H1 (cell line): ENCODE measurements at regions not wholly inside any gene's neighbourhood (a gene's known extent, or its start where the extent isn't known, plus 50 kb on each side); places are given as distances from the start of the nearest gene placed in this dataset.

Source experiments
- CTCF ChIA-PET: fragments of 300-600 bp; sonication (Branson Sonifier 250); formaldehyde crosslinking; loops from one replicate; lab custom pipeline; 2021; ENCODE audit not compliant: partially characterized antibody; lab: Charles Lee
- POLR2A ChIA-PET: fragments of 300-600 bp; sonication (Branson Sonifier 250); formaldehyde crosslinking; loops from one replicate; lab custom pipeline; 2021; ENCODE audit warnings: inconsistent platforms; ENCODE audit not compliant: partially characterized antibody; lab: Charles Lee
- DNase-seq, 2 experiments: peaks; one replicate each; pipeline versions ENCODE4 v3.0.0 to v3.0.0-alpha.2; 2010 to 2022; ENCODE audit warnings: low spot score in 2 of 2, low read depth in 1 of 2, mixed read lengths in 1 of 2
- FAIRE-seq: peaks from 2 replicates; lab custom pipeline; 2011; peaks lifted over from hg19 to GRCh38; lab: Jason Lieb, UNC
- H2AFZ ChIP-seq: 2 replicates; pipeline ENCODE4 v1.8.1; 2012; ENCODE audit warnings: low read length, inconsistent platforms
- H2AK5ac ChIP-seq: 2 replicates; pipeline ENCODE4 v1.6.1; 2013; ENCODE audit warnings: low read depth, low read length
- H2BK120ac ChIP-seq: replicated peaks from 2 replicates; pipeline ENCODE3; 2013; ENCODE audit warnings: low read depth, low read length, inconsistent platforms
- H2BK12ac ChIP-seq: 2 replicates; pipeline ENCODE4 v1.6.1; 2013; ENCODE audit warnings: low read depth, low read length
- H2BK15ac ChIP-seq: 2 replicates; pipeline ENCODE4 v1.6.1; 2013; ENCODE audit warnings: low read length
- H2BK20ac ChIP-seq: 2 replicates; pipeline ENCODE4 v1.6.1; 2013; ENCODE audit warnings: low read length
- H2BK5ac ChIP-seq: 2 replicates; pipeline ENCODE4 v1.6.1; 2013; ENCODE audit warnings: low read depth, low read length
- H3K14ac ChIP-seq: 2 replicates; pipeline ENCODE4 v1.6.1; 2013; ENCODE audit warnings: inconsistent platforms; ENCODE audit not compliant: insufficient read length
- H3K18ac ChIP-seq: 2 replicates; pipeline ENCODE4 v1.6.1; 2013; ENCODE audit warnings: low read length; ENCODE audit errors: extremely low read depth
- H3K23ac ChIP-seq: 2 replicates; pipeline ENCODE4 v1.6.1; 2013; ENCODE audit warnings: inconsistent platforms; ENCODE audit not compliant: insufficient read length
- H3K23me2 ChIP-seq: 2 replicates; pipeline ENCODE4 v1.6.1; 2013; ENCODE audit warnings: low read depth, low read length
- H3K27ac ChIP-seq: 2 replicates; pipeline ENCODE4 v1.6.1; 2011; ENCODE audit warnings: low read depth, low read length, inconsistent platforms
- H3K27me3 ChIP-seq, 4 experiments: replicated peaks in 1 of 4; 1 replicate in 1 of 4; 2 replicates in 3 of 4; pipeline versions ENCODE4 v1.6.1 to v1.8.1; 2011 to 2013; ENCODE audit warnings: low read length in 3 of 4, mild to moderate bottlenecking in 3 of 4, inconsistent platforms in 2 of 4, mixed read lengths in 2 of 4, moderate library complexity in 1 of 4; ENCODE audit not compliant: control insufficient read depth in 3 of 4, insufficient read depth in 3 of 4; ENCODE audit errors: extremely low read depth in 1 of 4
- H3K36me3 ChIP-seq, 4 experiments: 2 replicates each; pipeline versions ENCODE4 v1.6.1 to v1.8.1; 2011 to 2013; ENCODE audit warnings: mild to moderate bottlenecking in 4 of 4, low read length in 3 of 4, moderate library complexity in 2 of 4, control low read depth in 1 of 4, inconsistent platforms in 1 of 4; ENCODE audit not compliant: insufficient read depth in 4 of 4, control insufficient read depth in 2 of 4
- H3K4ac ChIP-seq: replicated peaks from 2 replicates; pipeline ENCODE3; 2013; ENCODE audit warnings: low read length, low read depth, mixed read lengths, inconsistent platforms; ENCODE audit not compliant: insufficient read length
- H3K4me1 ChIP-seq, 4 experiments: replicated peaks in 1 of 4; 1 replicate in 1 of 4; 2 replicates in 3 of 4; pipeline versions ENCODE4 v1.6.1 to v1.8.1; 2011 to 2013; ENCODE audit warnings: low read length in 3 of 4, inconsistent platforms in 2 of 4, mixed read lengths in 1 of 4; ENCODE audit not compliant: insufficient read depth in 4 of 4, control insufficient read depth in 3 of 4
- H3K4me2 ChIP-seq, 2 experiments: 2 replicates each; pipeline versions ENCODE4 v1.6.1 to v1.8.1; 2011 to 2013; ENCODE audit warnings: low read depth in 2 of 2, low read length in 2 of 2, control low read depth in 1 of 2, inconsistent platforms in 1 of 2, mild to moderate bottlenecking in 1 of 2; ENCODE audit not compliant: insufficient read depth in 1 of 2
- H3K4me3 ChIP-seq, 4 experiments: fragments of 200-600, 300-600 bp in 1 of 4; sonication (generic), shearing (Covaris generic), sonication (Bioruptor Twin) in 1 of 4; 2 replicates each; pipeline versions ENCODE4 v1.5.1 to v1.8.1; 2011 to 2016; ENCODE audit warnings: low read length in 4 of 4, low read depth in 3 of 4, control low read depth in 2 of 4, inconsistent platforms in 2 of 4, mild to moderate bottlenecking in 2 of 4, mixed read lengths in 1 of 4, moderate library complexity in 1 of 4; ENCODE audit not compliant: insufficient read depth in 2 of 4; ENCODE audit errors: extremely low read depth in 1 of 4
- H3K56ac ChIP-seq: replicated peaks from 2 replicates; pipeline ENCODE3; 2013; ENCODE audit warnings: low read depth, mild to moderate bottlenecking, mixed read lengths, low read length, inconsistent platforms; ENCODE audit not compliant: insufficient read length
- H3K79me1 ChIP-seq: 2 replicates; pipeline ENCODE4 v1.6.1; 2013; ENCODE audit warnings: low read depth, low read length, control low read depth
- H3K79me2 ChIP-seq, 2 experiments: 2 replicates each; pipeline versions ENCODE4 v1.6.1 to v1.8.1; 2012 to 2013; ENCODE audit warnings: low read length in 2 of 2, mild to moderate bottlenecking in 2 of 2, inconsistent platforms in 1 of 2; ENCODE audit not compliant: insufficient read depth in 2 of 2, control insufficient read depth in 1 of 2
- H3K9ac ChIP-seq, 4 experiments: replicated peaks in 1 of 4; 1 replicate in 1 of 4; 2 replicates in 3 of 4; pipeline versions ENCODE4 v1.6.1 to v1.8.1; 2011 to 2013; ENCODE audit warnings: low read depth in 3 of 4, low read length in 3 of 4, control low read depth in 2 of 4, mild to moderate bottlenecking in 2 of 4, moderate library complexity in 2 of 4, inconsistent platforms in 1 of 4; ENCODE audit errors: extremely low read depth in 1 of 4
- H3K9me3 ChIP-seq, 2 experiments: 2 replicates each; pipeline versions ENCODE4 v1.6.1 to v1.8.1; 2012 to 2013; ENCODE audit warnings: mild to moderate bottlenecking in 2 of 2, moderate library complexity in 2 of 2, control low read depth in 1 of 2, inconsistent platforms in 1 of 2, low read depth in 1 of 2, low read length in 1 of 2, mixed read lengths in 1 of 2; ENCODE audit not compliant: insufficient read depth in 2 of 2
- H4K20me1 ChIP-seq, 2 experiments: replicated peaks in 1 of 2; 2 replicates each; pipeline versions ENCODE3 to v1.8.1; 2011 to 2013; ENCODE audit warnings: inconsistent platforms in 2 of 2, low read length in 2 of 2, mild to moderate bottlenecking in 1 of 2; ENCODE audit not compliant: insufficient read depth in 2 of 2, control insufficient read depth in 1 of 2
- H4K5ac ChIP-seq: 2 replicates; pipeline ENCODE4 v1.6.1; 2013; ENCODE audit warnings: low read length, low read depth, mixed read lengths, inconsistent platforms; ENCODE audit not compliant: insufficient read length
- H4K8ac ChIP-seq: 2 replicates; pipeline ENCODE4 v1.8.0; 2013; ENCODE audit warnings: mild to moderate bottlenecking, moderate library complexity, low read length, inconsistent platforms; ENCODE audit not compliant: insufficient read depth; ENCODE audit errors: extremely low read depth
- H4K91ac ChIP-seq: replicated peaks from 2 replicates; pipeline ENCODE3; 2013; ENCODE audit warnings: low read length, mixed read lengths, inconsistent platforms; ENCODE audit not compliant: insufficient read length
- ATF3 ChIP-seq: IDR thresholded peaks from 2 replicates; pipeline ENCODE4 v1.6.1; 2011; ENCODE audit warnings: low read depth, mild to moderate bottlenecking, low read length; ENCODE audit not compliant: insufficient read depth
- BCL11A ChIP-seq, 2 experiments: IDR thresholded peaks; one replicate each; pipeline ENCODE4 v1.6.1; 2011; ENCODE audit warnings: low read depth in 2 of 2, low read length in 2 of 2, mild to moderate bottlenecking in 2 of 2
- CREB1 ChIP-seq: IDR thresholded peaks from 2 replicates; pipeline ENCODE4 v1.6.1; 2012; ENCODE audit warnings: inconsistent platforms
- E2F6 ChIP-seq: IDR thresholded peaks from 2 replicates; pipeline ENCODE4 v1.6.1; 2012; ENCODE audit warnings: inconsistent platforms
- EGR1 ChIP-seq: IDR thresholded peaks from 2 replicates; pipeline ENCODE4 v1.6.1; 2011; ENCODE audit warnings: low read depth, low read length, borderline replicate concordance
- GABPA ChIP-seq: IDR thresholded peaks from 2 replicates; pipeline ENCODE4 v1.6.1; 2011; ENCODE audit warnings: mild to moderate bottlenecking, low read length, moderate library complexity, borderline replicate concordance; ENCODE audit not compliant: insufficient read depth
- JUN ChIP-seq: IDR thresholded peaks from 2 replicates; pipeline ENCODE4 v1.6.1; 2011; ENCODE audit warnings: low read depth, mild to moderate bottlenecking, improper control_type of control experiment, low read length
- KDM5A ChIP-seq: fragments of 200-600 bp; IDR thresholded peaks from 2 replicates; pipeline ENCODE4 v1.7.1; 2012; ENCODE audit warnings: mild to moderate bottlenecking, low read length, inconsistent platforms, mixed read lengths
- NANOG ChIP-seq: IDR thresholded peaks from 2 replicates; pipeline ENCODE4 v1.6.1; 2011; ENCODE audit warnings: low read length, low read depth, mild to moderate bottlenecking, inconsistent platforms; ENCODE audit not compliant: insufficient read depth, poor library complexity, severe bottlenecking
- RXRA ChIP-seq: IDR thresholded peaks from 2 replicates; pipeline ENCODE4 v1.6.1; 2011; ENCODE audit warnings: low read depth, mild to moderate bottlenecking, low read length, moderate library complexity; ENCODE audit not compliant: insufficient read depth
- SIRT6 ChIP-seq: IDR thresholded peaks from one replicate; pipeline ENCODE4 v1.7.1; 2012; ENCODE audit warnings: low read length, inconsistent platforms
- SUZ12 ChIP-seq: fragments of 200-600 bp; sonication (generic); IDR thresholded peaks from 2 replicates; pipeline ENCODE4 v1.6.1; 2012; ENCODE audit warnings: mild to moderate bottlenecking, inconsistent platforms, low read length, moderate library complexity, mixed read lengths
- TAF1 ChIP-seq: IDR thresholded peaks from 2 replicates; pipeline ENCODE4 v1.6.1; 2011; ENCODE audit warnings: mild to moderate bottlenecking, low read depth, low read length
- TEAD4 ChIP-seq: IDR thresholded peaks from 2 replicates; pipeline ENCODE4 v1.6.1; 2012; ENCODE audit warnings: low read depth, low read length, inconsistent platforms, mixed read lengths
- ZNF274 ChIP-seq: IDR thresholded peaks from 2 replicates; pipeline ENCODE4 v1.7.0; 2012; ENCODE audit warnings: low read length, borderline replicate concordance; ENCODE audit errors: extremely low read depth
- WGBS, 2 experiments: shearing (Covaris generic) in 1 of 2; methylation state at CpG; one replicate each; pipeline versions ENCODE4 v1.1.6 to v1.1.7; 2013 to 2015; ENCODE audit warnings: low lambda C conversion rate in 2 of 2, mixed read lengths in 2 of 2, inconsistent platforms in 1 of 2, low coverage in 1 of 2, missing lambda C conversion rate in 1 of 2; ENCODE audit not compliant: insufficient replicate concordance in 2 of 2, insufficient coverage in 1 of 2, insufficient read length in 1 of 2; ENCODE audit errors: extremely low coverage in 1 of 2, missing lambda C conversion rate in 1 of 2; 5-methylcytosine and 5-hydroxymethylcytosine counted together

GRCh38 chr18:23340661-23341060, 112.4 kb upstream of the RIOK3 start:
- Histone ChIP-seq H3K56ac (no peak overlapping the region), H3K27ac (no peak overlapping the region), H2AFZ (no peak overlapping the region), H2BK12ac (no peak overlapping the region), H2BK20ac (no peak overlapping the region), H4K8ac (no peak overlapping the region), H3K79me1 (no peaks in the 10 kb centered on the region), H3K4me1 (no peaks in the 10 kb centered on the region), H2BK120ac (no peak overlapping the region), H2BK5ac (no peak overlapping the region), H4K20me1 (no peaks in the 10 kb centered on the region), H3K79me2 (no peaks in the 10 kb centered on the region), H3K23ac (no peak overlapping the region), H3K9ac (no peak overlapping the region; a peak in 1 of 7 replicates), H3K4me2 (no peak overlapping the region), H3K36me3 (no peaks in the 10 kb centered on the region), H4K91ac (no peak overlapping the region), H3K23me2 (peaks cover 1% of the 10 kb centered on the region; the same call in 1 of the 2 replicates), H2BK15ac (no peak overlapping the region), H3K14ac (no peak overlapping the region), H3K9me3 (no peaks in the 10 kb centered on the region), H4K5ac (no peak overlapping the region), H3K4ac (no peak overlapping the region), H3K4me3 (no peak overlapping the region), H3K27me3 (no peaks in the 10 kb centered on the region), H2AK5ac (no peak overlapping the region), H3K18ac (no peak overlapping the region)
- WGBS, 2 experiments, result 94 to 100% methylated on average over 2 to 9 of the region's 9 CpGs
- ChIA-PET POLR2A (no interaction called here), CTCF (interaction anchor here (0.5 kb wide), 1 partner anchor 70 kb away, joined by 3 read pairs; no protein-coding TSS in a partner anchor)
- DNase-seq, result no peak
- FAIRE-seq, result no peak
- no peak for TF ChIP-seq BCL11A (IDR thresholded peaks at IDR 0.05; ENCODE audit: low read depth in 2 of 2, low read length in 2 of 2)
- no peak for TF ChIP-seq TAF1
- TF ChIP-seq RXRA, result no peak
- no peak for TF ChIP-seq NANOG
- TF ChIP-seq ZNF274, result no peak
- TF ChIP-seq E2F6, result no peak
- TF ChIP-seq SIRT6, result no peak
- no peak for TF ChIP-seq KDM5A
- no peak for TF ChIP-seq ATF3
- no peak for TF ChIP-seq SUZ12
- no peak for TF ChIP-seq CREB1
- TF ChIP-seq GABPA, result no peak
- no peak for TF ChIP-seq TEAD4
- no peak for TF ChIP-seq EGR1
- TF ChIP-seq JUN, result no peak
